Esophagus squamous epithelium (tissue), 5 donors: ENCODE measurements at regions not wholly inside any gene's neighbourhood (a gene's known extent, or its start where the extent isn't known, plus 50 kb on each side); places are given as distances from the start of the nearest gene placed in this dataset.

Experiments used
- DNase-seq: peaks from one replicate; lab custom pipeline; 2025; lab: John Stamatoyannopoulos, UW
- H3K27ac ChIP-seq, 4 donors: fragments of 200-600 bp; sonication (generic); one replicate each; pipeline ENCODE4 v1.5.1; 2016 to 2019; ENCODE audit warnings: mild to moderate bottlenecking in 1 of 4
- H3K27me3 ChIP-seq, 4 donors: fragments of 200-600 bp; sonication (generic); 1 replicate in 3 of 4; 2 replicates in 1 of 4; pipeline versions ENCODE4 v1.5.1 to v1.6.0; 2017 to 2021; ENCODE audit warnings: antibody characterized with exemption in 1 of 4
- H3K36me3 ChIP-seq, 3 donors: fragments of 200-600 bp; sonication (generic); one replicate each; pipeline ENCODE4 v1.5.1; 2016 to 2019
- H3K4me1 ChIP-seq, 3 donors: fragments of 200-600 bp; sonication (generic); one replicate each; pipeline ENCODE4 v1.5.1; 2017 to 2019
- H3K4me3 ChIP-seq, 4 donors: fragments of 200-600 bp; sonication (generic); 1 replicate in 3 of 4; 2 replicates in 1 of 4; pipeline ENCODE4 v1.5.1; 2016 to 2019; ENCODE audit warnings: mild to moderate bottlenecking in 2 of 4, moderate library complexity in 1 of 4
- H3K9me3 ChIP-seq, 3 donors: fragments of 200-600 bp; sonication (generic); one replicate each; pipeline ENCODE4 v1.5.1; 2016 to 2019
- POLR2A ChIP-seq, 4 donors: fragments of 450-650 bp; IDR thresholded peaks; one replicate each; pipeline ENCODE4 v1.6.1; 2017; ENCODE audit warnings: antibody characterized with exemption in 4 of 4, mild to moderate bottlenecking in 4 of 4, moderate library complexity in 3 of 4
- WGBS, 2 donors: methylation state at CpG; one replicate each; pipeline ENCODE4 v1.1.5; 2018; 5-methylcytosine and 5-hydroxymethylcytosine counted together
- intact Hi-C: fragments of 100-400 bp; cut with DNase I; formaldehyde crosslinking; loops from one replicate; pipeline ENCODE4 v1.15.0; 2022
- TF ChIP-seq, protein P1 (sequence below), 6 experiments: fragments of 450-650 bp in 4 of 6; fragments of 200-600 bp in 2 of 6; sonication (generic) in 2 of 6; IDR thresholded peaks; one replicate each; pipeline ENCODE4 v1.5.1; 2016 to 2019; ENCODE audit warnings: antibody characterized with exemption in 6 of 6, mild to moderate bottlenecking in 4 of 6, moderate library complexity in 4 of 6
- donor health status: DM: yes; HTN: yes; CAD: no.

DNA sequence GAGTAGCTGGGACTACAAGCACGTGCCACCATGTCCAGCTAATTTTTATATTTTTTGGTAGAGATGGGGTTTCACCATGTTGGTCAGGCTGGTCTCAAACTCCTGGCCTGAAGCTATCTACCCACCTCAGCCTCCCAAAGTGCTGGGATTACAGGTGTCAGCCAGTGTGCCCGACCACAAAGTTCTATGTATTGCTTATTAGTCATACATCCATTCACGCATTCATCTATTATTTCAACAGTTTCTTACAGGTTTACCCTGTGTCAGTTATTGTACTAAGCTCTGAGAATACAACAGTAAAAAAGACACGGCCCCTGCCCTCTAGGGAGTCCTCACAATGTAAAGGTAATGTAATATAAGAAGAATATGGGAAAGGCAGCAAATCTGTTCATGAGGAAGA, 188.9 kb upstream of the BTG1 start:
- no peaks in the 10 kb centered on the region for H3K36me3 ChIP-seq
- no peak for TF ChIP-seq POLR2A (IDR thresholded peaks at IDR 0.05)
- TF ChIP-seq, protein P1, sequence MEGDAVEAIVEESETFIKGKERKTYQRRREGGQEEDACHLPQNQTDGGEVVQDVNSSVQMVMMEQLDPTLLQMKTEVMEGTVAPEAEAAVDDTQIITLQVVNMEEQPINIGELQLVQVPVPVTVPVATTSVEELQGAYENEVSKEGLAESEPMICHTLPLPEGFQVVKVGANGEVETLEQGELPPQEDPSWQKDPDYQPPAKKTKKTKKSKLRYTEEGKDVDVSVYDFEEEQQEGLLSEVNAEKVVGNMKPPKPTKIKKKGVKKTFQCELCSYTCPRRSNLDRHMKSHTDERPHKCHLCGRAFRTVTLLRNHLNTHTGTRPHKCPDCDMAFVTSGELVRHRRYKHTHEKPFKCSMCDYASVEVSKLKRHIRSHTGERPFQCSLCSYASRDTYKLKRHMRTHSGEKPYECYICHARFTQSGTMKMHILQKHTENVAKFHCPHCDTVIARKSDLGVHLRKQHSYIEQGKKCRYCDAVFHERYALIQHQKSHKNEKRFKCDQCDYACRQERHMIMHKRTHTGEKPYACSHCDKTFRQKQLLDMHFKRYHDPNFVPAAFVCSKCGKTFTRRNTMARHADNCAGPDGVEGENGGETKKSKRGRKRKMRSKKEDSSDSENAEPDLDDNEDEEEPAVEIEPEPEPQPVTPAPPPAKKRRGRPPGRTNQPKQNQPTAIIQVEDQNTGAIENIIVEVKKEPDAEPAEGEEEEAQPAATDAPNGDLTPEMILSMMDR (IDR thresholded peaks at IDR 0.05) = no peak
- no peaks in the 10 kb centered on the region for H3K9me3 ChIP-seq
- H3K27me3 ChIP-seq = no peaks in the 10 kb centered on the region
- peaks cover 0 to 8% (median 0%) of the 10 kb centered on the region in 3 donors for H3K4me1 ChIP-seq
- intact Hi-C loops = no loop called here
- 58 to 59% methylated on average over 4 of the region's 4 CpGs for WGBS, 2 donors
- H3K4me3 ChIP-seq = no peak overlapping the region
- H3K27ac ChIP-seq = no peak overlapping the region
- no peak for DNase-seq

DNA sequence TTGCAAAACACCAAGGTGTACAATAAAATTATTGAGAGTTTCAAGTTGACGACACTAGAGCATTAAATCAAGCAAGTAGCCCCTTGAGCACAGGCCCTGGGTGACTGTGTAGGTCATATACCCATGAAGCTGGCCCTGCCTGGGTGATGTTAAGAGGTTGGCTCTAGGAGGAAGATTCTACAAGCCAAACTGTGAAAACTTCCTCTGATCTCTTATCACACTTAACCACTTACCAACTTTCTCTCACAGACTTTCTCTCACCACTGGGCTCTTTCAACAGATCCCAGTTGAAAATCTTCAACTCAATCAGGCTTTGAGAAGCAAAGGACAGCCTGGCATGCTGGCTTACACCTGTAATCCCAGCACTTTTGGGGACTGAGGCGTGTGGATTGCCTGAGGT, 186.9 kb upstream of the BTG1 start:
- H3K4me3 ChIP-seq = no peak overlapping the region
- no peak overlapping the region for H3K27ac ChIP-seq
- H3K4me1 ChIP-seq = peaks cover 0 to 8% (median 0%) of the 10 kb centered on the region in 3 donors
- no peaks in the 10 kb centered on the region for H3K36me3 ChIP-seq
- H3K9me3 ChIP-seq = no peaks in the 10 kb centered on the region
- DNase-seq = no peak
- no peaks in the 10 kb centered on the region for H3K27me3 ChIP-seq
- WGBS, 2 donors = 100% methylated on average over 1 to 2 of the region's 2 CpGs
- TF ChIP-seq, protein P1 (IDR thresholded peaks at IDR 0.05) = no peak
- TF ChIP-seq POLR2A (IDR thresholded peaks at IDR 0.05) = no peak
- intact Hi-C loops = no loop called here

DNA sequence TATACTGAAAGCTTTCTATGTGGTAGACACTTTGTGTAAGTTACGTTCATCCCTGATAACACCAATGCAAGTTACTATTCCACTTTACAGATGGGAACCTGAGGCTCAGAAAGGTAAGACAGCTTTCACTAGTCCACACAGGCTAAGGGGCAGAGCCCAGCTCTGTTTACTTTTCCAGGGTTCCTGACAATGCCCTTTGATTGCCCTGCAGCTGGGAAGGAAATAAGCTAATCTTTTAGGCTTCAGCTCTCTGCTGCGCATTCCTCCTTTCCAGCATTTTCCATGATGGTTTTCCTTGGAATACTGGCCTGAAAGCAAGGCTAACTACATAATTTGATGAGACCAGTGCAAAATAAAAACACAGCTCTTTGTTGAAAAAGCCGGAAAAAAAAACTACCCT, 185.7 kb upstream of the BTG1 start:
- no peak overlapping the region for H3K27ac ChIP-seq
- H3K36me3 ChIP-seq = no peaks in the 10 kb centered on the region
- H3K27me3 ChIP-seq = no peaks in the 10 kb centered on the region
- WGBS, 2 donors = 96 to 98% methylated on average over 3 of the region's 3 CpGs
- no peaks in the 10 kb centered on the region for H3K9me3 ChIP-seq
- TF ChIP-seq POLR2A (IDR thresholded peaks at IDR 0.05) = no peak
- no peak for DNase-seq
- no peak overlapping the region for H3K4me3 ChIP-seq
- intact Hi-C loops = no loop called here
- peaks cover 0 to under 1% (median 0%) of the 10 kb centered on the region in 3 donors for H3K4me1 ChIP-seq

DNA sequence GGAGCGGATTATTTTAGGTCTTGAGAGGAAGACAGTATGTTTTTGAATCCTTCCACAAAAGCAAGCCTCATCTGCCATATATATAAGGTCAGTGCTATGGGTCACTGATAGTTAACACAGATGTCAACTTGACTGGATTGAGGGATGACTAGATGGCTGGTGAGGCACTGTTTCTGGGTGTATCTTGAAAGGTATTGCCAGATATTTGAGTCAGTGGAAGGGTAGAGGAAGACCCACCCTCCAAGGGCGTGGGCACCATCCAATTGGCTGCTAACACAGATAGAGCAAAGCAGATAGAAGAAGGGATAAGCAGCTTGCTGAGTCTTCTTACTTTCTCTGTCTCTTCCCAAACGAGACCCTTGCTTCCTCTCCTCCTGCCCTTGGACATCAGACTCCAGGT, 185.0 kb upstream of the BTG1 start:
- WGBS, 2 donors = 72 to 74% methylated on average over 3 of the region's 3 CpGs

DNA sequence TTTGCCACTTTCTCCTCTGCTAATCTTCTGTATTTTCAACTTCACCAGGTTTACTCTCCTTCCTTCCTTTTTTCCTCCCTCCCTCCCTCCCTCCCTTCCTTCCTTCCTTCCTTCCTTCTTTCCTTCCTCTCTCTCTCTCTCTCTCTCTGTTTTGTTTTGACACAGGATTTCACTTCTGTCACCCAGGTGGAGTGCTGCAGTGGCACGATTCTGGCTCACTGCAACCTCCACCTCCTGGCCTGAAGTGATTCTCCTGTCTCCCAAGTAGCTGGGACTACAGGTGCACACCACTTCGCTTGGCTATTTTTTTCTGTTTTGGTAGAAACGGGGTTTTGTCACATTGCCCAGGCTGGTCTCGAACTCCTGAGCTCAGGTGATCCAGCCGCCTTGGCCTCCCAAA, 181.2 kb upstream of the BTG1 start:
- 82 to 86% methylated on average over 5 of the region's 5 CpGs for WGBS, 2 donors

More for the DNA sequence above, 185.0 kb upstream of the BTG1 start:
- intact Hi-C loops = no loop called here
- no peak for DNase-seq
- no peak overlapping the region for H3K27ac ChIP-seq
- no peaks in the 10 kb centered on the region for H3K27me3 ChIP-seq
- no peaks in the 10 kb centered on the region for H3K4me1 ChIP-seq
- no peaks in the 10 kb centered on the region for H3K9me3 ChIP-seq
- no peaks in the 10 kb centered on the region for H3K36me3 ChIP-seq
- no peak overlapping the region for H3K4me3 ChIP-seq
- TF ChIP-seq POLR2A (IDR thresholded peaks at IDR 0.05) = no peak
- TF ChIP-seq, protein P1 (IDR thresholded peaks at IDR 0.05) = no peak

More for the DNA sequence above, 181.2 kb upstream of the BTG1 start:
- H3K4me3 ChIP-seq = no peak overlapping the region
- no peak for DNase-seq
- no peaks in the 10 kb centered on the region for H3K4me1 ChIP-seq
- no peaks in the 10 kb centered on the region for H3K36me3 ChIP-seq
- TF ChIP-seq POLR2A (IDR thresholded peaks at IDR 0.05) = no peak
- TF ChIP-seq, protein P1 (IDR thresholded peaks at IDR 0.05) = no peak
- H3K27ac ChIP-seq = no peak overlapping the region
- intact Hi-C loops = no loop called here
- no peaks in the 10 kb centered on the region for H3K9me3 ChIP-seq
- H3K27me3 ChIP-seq = no peaks in the 10 kb centered on the region
